HT1080 (cell line): ENCODE measurements at regions not wholly inside any gene's neighbourhood (a gene's known extent, or its start where the extent isn't known, plus 50 kb on each side); places are given as distances from the start of the nearest gene placed in this dataset.

Experiments
- DNase-seq: peaks from one replicate; pipeline ENCODE4 v3.0.0-alpha.2; 2015; ENCODE audit warnings: low read depth

- no peak for DNase-seq
Observed at GRCh38 chr13:103788061-103788652, 721.9 kb upstream of the SLC10A2 start.

GRCh38 chr13:103772576-103772975 is 706.4 kb upstream of the SLC10A2 start:
- DNase-seq = no peak

- no peak for DNase-seq
Observed at GRCh38 chr13:103762523-103762922, 696.3 kb upstream of the SLC10A2 start.

- DNase-seq = no peak
Observed at GRCh38 chr13:103759361-103759760, 693.1 kb upstream of the SLC10A2 start.

GRCh38 chr13:103758222-103758621 is 692.0 kb upstream of the SLC10A2 start:
- no peak for DNase-seq

- DNase-seq = no peak
Observed at GRCh38 chr13:103757361-103757760, 691.1 kb upstream of the SLC10A2 start.

- no peak for DNase-seq
Observed at GRCh38 chr13:103754783-103755182, 688.6 kb upstream of the SLC10A2 start.

GRCh38 chr13:103734837-103735236 is 668.6 kb upstream of the SLC10A2 start:
- DNase-seq = no peak

- no peak for DNase-seq
Observed at GRCh38 chr13:103731959-103732358, 665.7 kb upstream of the SLC10A2 start.

- DNase-seq = no peak
Observed at GRCh38 chr13:103730407-103730806, 664.2 kb upstream of the SLC10A2 start.

- DNase-seq = no peak
Observed at GRCh38 chr13:103726808-103727207, 660.6 kb upstream of the SLC10A2 start.

- DNase-seq = no peak
Observed at GRCh38 chr13:103716718-103717117, 650.5 kb upstream of the SLC10A2 start.

- DNase-seq = no peak
Observed at GRCh38 chr13:103715335-103715734, 649.1 kb upstream of the SLC10A2 start.

GRCh38 chr13:103703246-103703645 is 637.0 kb upstream of the SLC10A2 start:
- no peak for DNase-seq

- no peak for DNase-seq
Observed at GRCh38 chr13:103698000-103698399, 631.8 kb upstream of the SLC10A2 start.

GRCh38 chr13:103695320-103695719 is 629.1 kb upstream of the SLC10A2 start:
- no peak for DNase-seq

GRCh38 chr13:103694471-103694870 is 628.3 kb upstream of the SLC10A2 start:
- no peak for DNase-seq

- no peak for DNase-seq
Observed at GRCh38 chr13:103694033-103694432, 627.8 kb upstream of the SLC10A2 start.

GRCh38 chr13:103692442-103692841 is 626.2 kb upstream of the SLC10A2 start:
- DNase-seq = no peak

- no peak for DNase-seq
Observed at GRCh38 chr13:103676329-103676728, 610.1 kb upstream of the SLC10A2 start.

- DNase-seq = no peak
Observed at GRCh38 chr13:103671547-103671946, 605.3 kb upstream of the SLC10A2 start.

- no peak for DNase-seq
Observed at GRCh38 chr13:103663996-103664395, 597.8 kb upstream of the SLC10A2 start.

- DNase-seq = no peak
Observed at GRCh38 chr13:103656311-103656710, 590.1 kb upstream of the SLC10A2 start.

GRCh38 chr13:103640606-103641005 is 574.4 kb upstream of the SLC10A2 start:
- DNase-seq = no peak
